ENCODE measurements at regions not wholly inside any gene's neighbourhood (a gene's known extent, or its start where the extent isn't known, plus 50 kb on each side); places are given as distances from the start of the nearest gene placed in this dataset.

DNA sequence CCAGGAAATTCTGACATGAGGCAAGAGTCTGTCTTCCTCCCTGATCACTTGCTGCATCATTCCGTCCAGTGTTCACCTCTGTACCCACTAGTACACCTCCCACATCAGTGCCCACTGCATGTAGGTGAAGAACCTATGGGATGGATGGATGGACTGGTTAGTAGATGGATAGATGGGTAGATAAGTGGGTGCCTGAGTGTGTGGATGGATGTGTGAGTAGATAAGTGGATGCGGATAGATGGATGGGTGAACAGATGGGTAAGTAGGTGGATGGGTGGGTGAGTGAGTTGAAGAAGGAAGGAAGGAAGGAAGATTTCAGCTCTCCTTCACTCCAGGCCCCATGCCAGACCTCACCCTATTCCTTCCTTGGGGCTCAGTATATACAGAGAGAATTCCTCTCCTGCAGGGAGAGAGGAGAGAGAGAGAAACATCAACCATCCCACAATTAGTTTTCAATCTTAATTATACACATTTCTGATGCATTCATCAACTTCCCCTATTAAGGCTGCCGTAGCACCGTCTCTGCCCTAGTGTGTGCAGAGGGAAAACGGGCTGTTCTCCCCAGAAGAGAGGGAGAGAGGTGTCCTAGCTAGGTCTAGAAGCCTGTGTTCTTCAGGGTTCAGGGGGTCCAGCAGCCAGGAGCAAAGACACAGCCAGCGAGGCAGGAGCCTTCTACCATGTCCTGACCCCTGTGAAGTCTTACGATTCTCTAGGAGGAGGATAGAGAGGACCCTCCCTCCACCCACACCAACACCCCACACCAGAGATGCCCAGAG, 125.3 kb downstream of the BUD13 start:
- TF ChIP-seq CTCF (IDR thresholded peaks at IDR 0.05) (no peak), ZFX (IDR thresholded peaks at IDR 0.05; ENCODE audit: borderline replicate concordance) (no peak)
- no peak overlapping the region for H3K27ac ChIP-seq

DNA sequence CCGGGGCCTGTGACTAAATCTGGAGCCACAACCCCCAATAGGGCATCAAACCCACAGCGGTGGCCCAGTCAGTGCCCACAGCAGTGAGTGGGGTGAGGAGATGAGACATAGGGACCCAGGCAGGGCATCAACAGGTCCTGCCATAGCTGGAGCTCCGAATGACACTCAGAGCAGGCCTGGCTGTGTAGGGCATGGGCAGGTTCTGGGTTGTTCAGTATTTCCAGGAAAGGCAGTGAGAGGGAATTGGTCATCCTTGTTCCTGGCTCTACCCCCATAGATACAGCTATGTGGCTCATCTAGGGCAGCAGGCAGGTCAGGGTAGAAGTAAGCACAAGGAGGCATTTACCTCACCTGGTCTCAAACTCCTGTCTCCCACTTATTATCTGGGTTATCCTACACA, 126.6 kb downstream of the BUD13 start:
- TF ChIP-seq CTCF (IDR thresholded peaks at IDR 0.05): no peak
- TF ChIP-seq ZFX (IDR thresholded peaks at IDR 0.05; ENCODE audit: borderline replicate concordance): no peak

GRCh38 chr11:116644941-116645305, 127.9 kb downstream of the BUD13 start:
- no peak for TF ChIP-seq CTCF (IDR thresholded peaks at IDR 0.05)
- TF ChIP-seq ZFX (IDR thresholded peaks at IDR 0.05; ENCODE audit: borderline replicate concordance): no peak
- no peak overlapping the region for H3K27ac ChIP-seq

More for the DNA sequence above, 126.6 kb downstream of the BUD13 start:
- no peak overlapping the region for H3K27ac ChIP-seq

DNA sequence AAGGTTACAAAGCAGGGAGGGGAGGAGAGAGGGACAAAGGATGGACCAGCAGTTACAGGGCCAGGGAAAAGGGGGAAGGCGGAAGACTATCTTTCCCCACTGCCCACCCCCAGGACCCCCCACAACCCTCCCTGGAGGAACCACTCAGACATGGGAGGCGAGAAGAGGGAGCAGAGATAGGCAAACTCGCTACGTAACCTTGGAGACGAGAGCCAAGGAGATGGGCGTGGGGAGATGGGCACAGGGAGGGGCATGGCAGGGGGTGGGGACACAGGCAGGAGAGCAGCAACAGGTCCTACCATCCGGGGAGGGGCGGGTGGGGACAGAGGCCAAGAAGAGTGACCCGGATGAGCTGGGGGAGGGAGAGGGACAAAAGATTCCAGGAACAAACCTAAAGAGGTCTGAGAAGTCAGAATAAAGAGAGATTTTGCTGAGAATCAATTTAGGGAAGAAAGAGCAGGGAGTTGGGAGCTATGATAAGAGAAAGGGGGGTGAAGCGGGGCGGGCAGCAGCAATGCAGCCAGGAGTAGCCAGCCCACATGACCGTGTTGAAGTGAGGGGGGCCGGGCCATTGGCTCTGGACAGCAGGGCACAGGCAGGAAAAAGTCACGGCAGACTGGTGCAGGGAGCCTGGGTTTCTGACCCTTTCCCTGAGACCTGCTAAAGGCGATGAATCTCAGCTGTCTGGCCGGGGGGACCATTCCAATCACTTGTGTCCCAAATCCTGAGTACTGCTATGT, 128.4 kb downstream of the BUD13 start:
- TF ChIP-seq CTCF (IDR thresholded peaks at IDR 0.05) (no peak), ZFX (IDR thresholded peaks at IDR 0.05; ENCODE audit: borderline replicate concordance) (no peak)
- H3K27ac ChIP-seq: no peak overlapping the region

DNA sequence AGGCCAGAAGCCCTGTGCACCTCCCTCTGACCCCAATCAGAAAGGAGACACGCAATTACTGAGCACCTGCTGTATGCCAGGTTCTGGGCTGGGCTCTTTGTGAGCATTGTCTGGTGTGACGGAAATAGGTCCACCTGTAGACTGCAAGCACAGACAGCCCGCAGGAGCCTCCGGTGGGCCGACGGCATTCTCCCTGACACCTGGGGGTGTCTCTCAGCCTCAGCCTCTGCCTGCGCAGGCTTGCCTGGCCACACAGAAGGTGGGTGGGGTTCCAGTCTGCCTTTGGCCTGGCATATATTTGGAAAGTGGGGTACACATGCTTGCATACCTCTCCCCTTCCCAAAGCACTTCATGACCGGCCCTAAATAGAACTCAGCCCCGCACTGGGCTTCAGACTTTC, 129.3 kb downstream of the BUD13 start:
- TF ChIP-seq CTCF (IDR thresholded peaks at IDR 0.05) (no peak), ZFX (IDR thresholded peaks at IDR 0.05; ENCODE audit: borderline replicate concordance) (no peak)
- no peak overlapping the region for H3K27ac ChIP-seq

DNA sequence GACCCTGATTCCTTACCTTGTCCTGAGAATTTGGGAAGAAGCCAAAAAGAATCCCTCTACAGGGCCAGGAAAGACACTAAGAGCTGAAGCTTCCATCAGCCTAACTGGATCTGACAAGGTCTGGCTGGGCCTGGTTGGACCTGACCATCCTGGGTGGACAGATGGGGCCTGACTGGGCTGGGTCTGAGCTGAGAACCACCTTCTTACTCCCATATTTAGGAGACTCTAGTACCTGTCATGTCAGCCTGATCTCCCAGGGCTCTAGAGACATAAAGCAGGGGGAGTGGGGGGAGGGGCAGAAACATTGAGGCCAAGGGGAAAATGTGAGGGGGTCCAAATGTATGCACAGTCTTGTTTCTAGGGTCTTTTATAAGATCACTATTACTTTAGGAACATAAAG, 129.9 kb downstream of the BUD13 start:
- TF ChIP-seq ZFX (IDR thresholded peaks at IDR 0.05; ENCODE audit: borderline replicate concordance) (no peak), CTCF (IDR thresholded peaks at IDR 0.05) (no peak)
- H3K27ac ChIP-seq: no peak overlapping the region

DNA sequence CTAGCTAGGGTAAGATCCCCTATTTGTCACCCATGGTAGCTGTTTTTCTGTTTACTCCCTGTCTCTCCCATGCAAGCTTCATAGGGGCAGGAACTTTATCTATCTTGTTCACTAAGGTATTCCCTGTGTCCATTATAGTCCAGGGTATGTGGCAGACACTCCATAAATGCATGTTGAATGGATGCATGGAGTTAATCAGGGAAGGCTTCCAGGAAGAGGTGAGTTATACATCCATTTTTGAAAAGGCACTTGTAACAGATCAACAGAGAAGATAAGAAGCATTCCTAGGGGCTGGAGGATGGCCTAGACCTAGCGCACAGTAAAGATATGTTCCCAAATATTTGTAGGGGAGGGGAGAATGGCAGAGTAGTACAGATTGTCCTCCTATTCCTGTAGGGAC, 130.3 kb downstream of the BUD13 start:
- no peak for TF ChIP-seq ZFX (IDR thresholded peaks at IDR 0.05; ENCODE audit: borderline replicate concordance)
- TF ChIP-seq CTCF (IDR thresholded peaks at IDR 0.05): no peak
- H3K27ac ChIP-seq: no peak overlapping the region

All from 22Rv1 (cell line).